WTC11 (cell line): ENCODE measurements at regions not wholly inside any gene's neighbourhood (a gene's known extent, or its start where the extent isn't known, plus 50 kb on each side); places are given as distances from the start of the nearest gene placed in this dataset.

Source experiments
- FOXK1 ChIP-seq: sonication (generic); formaldehyde crosslinking; IDR thresholded peaks from 2 replicates; pipeline ENCODE4 v1.8.0; 2022; ENCODE audit warnings: mild to moderate bottlenecking, moderate library complexity, missing genetic modification reagents
- ZNF121 ChIP-seq: sonication (generic); formaldehyde crosslinking; IDR thresholded peaks from 2 replicates; pipeline ENCODE4 v1.8.0; 2023; ENCODE audit warnings: missing genetic modification reagents
- ZNF138 ChIP-seq: sonication (generic); formaldehyde crosslinking; conservative IDR thresholded peaks from 2 replicates; pipeline ENCODE4 v1.8.1; 2022; ENCODE audit warnings: mild to moderate bottlenecking, moderate library complexity, missing genetic modification reagents
- TF ChIP-seq, protein P1 (sequence below): fragments of 200-600 bp; IDR thresholded peaks from 2 replicates; pipeline ENCODE4 v1.8.0; 2022; ENCODE audit warnings: antibody characterized with exemption
- TF ChIP-seq, protein P2 (sequence below): sonication (generic); formaldehyde crosslinking; conservative IDR thresholded peaks from 2 replicates; pipeline ENCODE4 v1.8.1; 2023; ENCODE audit warnings: mild to moderate bottlenecking, low read depth, missing genetic modification reagents, moderate library complexity
- TF ChIP-seq, protein P3 (sequence below): sonication (generic); formaldehyde crosslinking; IDR thresholded peaks from 2 replicates; pipeline ENCODE4 v1.8.1; 2023; ENCODE audit warnings: mild to moderate bottlenecking, missing genetic modification reagents, moderate library complexity
- TF ChIP-seq, protein P4 (sequence below): fragments of 250-450 bp; sonication (Bioruptor Pico); IDR thresholded peaks from 2 replicates; pipeline ENCODE4 v1.9.0; 2021; ENCODE audit warnings: mild to moderate bottlenecking

DNA sequence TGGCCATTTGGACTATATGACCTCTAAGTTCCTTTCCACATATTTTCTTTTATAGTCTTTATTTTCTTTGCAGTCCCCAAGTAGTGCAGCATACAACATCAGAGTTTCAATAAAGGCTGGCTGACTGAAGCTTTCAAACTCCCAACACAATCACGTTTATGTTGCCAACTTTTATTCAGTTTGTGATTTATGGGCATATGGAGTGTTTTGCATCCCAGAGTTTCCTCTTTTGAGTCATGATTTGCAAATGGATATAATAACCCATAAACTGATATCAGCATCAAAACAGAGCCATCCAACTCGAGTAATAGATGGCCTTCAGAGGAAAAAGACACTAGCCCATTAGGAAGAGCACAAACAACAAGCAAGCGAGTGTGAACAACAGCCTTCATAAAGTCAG lies 414.0 kb downstream of the ELAVL2 start:
- no peak for TF ChIP-seq FOXK1 (CRISPR knock-in tag)
- TF ChIP-seq, protein P1, sequence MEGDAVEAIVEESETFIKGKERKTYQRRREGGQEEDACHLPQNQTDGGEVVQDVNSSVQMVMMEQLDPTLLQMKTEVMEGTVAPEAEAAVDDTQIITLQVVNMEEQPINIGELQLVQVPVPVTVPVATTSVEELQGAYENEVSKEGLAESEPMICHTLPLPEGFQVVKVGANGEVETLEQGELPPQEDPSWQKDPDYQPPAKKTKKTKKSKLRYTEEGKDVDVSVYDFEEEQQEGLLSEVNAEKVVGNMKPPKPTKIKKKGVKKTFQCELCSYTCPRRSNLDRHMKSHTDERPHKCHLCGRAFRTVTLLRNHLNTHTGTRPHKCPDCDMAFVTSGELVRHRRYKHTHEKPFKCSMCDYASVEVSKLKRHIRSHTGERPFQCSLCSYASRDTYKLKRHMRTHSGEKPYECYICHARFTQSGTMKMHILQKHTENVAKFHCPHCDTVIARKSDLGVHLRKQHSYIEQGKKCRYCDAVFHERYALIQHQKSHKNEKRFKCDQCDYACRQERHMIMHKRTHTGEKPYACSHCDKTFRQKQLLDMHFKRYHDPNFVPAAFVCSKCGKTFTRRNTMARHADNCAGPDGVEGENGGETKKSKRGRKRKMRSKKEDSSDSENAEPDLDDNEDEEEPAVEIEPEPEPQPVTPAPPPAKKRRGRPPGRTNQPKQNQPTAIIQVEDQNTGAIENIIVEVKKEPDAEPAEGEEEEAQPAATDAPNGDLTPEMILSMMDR: no peak
- TF ChIP-seq, protein P2, sequence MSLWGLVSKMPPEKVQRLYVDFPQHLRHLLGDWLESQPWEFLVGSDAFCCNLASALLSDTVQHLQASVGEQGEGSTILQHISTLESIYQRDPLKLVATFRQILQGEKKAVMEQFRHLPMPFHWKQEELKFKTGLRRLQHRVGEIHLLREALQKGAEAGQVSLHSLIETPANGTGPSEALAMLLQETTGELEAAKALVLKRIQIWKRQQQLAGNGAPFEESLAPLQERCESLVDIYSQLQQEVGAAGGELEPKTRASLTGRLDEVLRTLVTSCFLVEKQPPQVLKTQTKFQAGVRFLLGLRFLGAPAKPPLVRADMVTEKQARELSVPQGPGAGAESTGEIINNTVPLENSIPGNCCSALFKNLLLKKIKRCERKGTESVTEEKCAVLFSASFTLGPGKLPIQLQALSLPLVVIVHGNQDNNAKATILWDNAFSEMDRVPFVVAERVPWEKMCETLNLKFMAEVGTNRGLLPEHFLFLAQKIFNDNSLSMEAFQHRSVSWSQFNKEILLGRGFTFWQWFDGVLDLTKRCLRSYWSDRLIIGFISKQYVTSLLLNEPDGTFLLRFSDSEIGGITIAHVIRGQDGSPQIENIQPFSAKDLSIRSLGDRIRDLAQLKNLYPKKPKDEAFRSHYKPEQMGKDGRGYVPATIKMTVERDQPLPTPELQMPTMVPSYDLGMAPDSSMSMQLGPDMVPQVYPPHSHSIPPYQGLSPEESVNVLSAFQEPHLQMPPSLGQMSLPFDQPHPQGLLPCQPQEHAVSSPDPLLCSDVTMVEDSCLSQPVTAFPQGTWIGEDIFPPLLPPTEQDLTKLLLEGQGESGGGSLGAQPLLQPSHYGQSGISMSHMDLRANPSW (CRISPR knock-in tag): no peak
- TF ChIP-seq, protein P3, sequence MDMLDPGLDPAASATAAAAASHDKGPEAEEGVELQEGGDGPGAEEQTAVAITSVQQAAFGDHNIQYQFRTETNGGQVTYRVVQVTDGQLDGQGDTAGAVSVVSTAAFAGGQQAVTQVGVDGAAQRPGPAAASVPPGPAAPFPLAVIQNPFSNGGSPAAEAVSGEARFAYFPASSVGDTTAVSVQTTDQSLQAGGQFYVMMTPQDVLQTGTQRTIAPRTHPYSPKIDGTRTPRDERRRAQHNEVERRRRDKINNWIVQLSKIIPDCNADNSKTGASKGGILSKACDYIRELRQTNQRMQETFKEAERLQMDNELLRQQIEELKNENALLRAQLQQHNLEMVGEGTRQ (CRISPR knock-in tag): no peak
- no peak for TF ChIP-seq ZNF138 (CRISPR knock-in tag)
- TF ChIP-seq, protein P4, sequence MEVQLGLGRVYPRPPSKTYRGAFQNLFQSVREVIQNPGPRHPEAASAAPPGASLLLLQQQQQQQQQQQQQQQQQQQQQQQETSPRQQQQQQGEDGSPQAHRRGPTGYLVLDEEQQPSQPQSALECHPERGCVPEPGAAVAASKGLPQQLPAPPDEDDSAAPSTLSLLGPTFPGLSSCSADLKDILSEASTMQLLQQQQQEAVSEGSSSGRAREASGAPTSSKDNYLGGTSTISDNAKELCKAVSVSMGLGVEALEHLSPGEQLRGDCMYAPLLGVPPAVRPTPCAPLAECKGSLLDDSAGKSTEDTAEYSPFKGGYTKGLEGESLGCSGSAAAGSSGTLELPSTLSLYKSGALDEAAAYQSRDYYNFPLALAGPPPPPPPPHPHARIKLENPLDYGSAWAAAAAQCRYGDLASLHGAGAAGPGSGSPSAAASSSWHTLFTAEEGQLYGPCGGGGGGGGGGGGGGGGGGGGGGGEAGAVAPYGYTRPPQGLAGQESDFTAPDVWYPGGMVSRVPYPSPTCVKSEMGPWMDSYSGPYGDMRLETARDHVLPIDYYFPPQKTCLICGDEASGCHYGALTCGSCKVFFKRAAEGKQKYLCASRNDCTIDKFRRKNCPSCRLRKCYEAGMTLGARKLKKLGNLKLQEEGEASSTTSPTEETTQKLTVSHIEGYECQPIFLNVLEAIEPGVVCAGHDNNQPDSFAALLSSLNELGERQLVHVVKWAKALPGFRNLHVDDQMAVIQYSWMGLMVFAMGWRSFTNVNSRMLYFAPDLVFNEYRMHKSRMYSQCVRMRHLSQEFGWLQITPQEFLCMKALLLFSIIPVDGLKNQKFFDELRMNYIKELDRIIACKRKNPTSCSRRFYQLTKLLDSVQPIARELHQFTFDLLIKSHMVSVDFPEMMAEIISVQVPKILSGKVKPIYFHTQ: no peak
- TF ChIP-seq ZNF121 (CRISPR knock-in tag): no peak
